OCI-LY7 (cell line): ENCODE measurements at regions not wholly inside any gene's neighbourhood (a gene's known extent, or its start where the extent isn't known, plus 50 kb on each side); places are given as distances from the start of the nearest gene placed in this dataset.
"Not testable (repeated sequence)": the region's sequence is repeated elsewhere in the genome, so short reads cannot be mapped to it uniquely, and the experiment has no call there.

Experiments
- BruUV-seq: library from RNA; stranded (reverse); fragments of 400-500 nt; replicated peaks from 2 replicates; lab custom pipeline; 2021; lab: Mats Ljungman, UMichigan
- CTCF ChIA-PET: fragments of 300-600 bp; sonication (Branson Sonifier 250); formaldehyde crosslinking; loops from one replicate; lab custom pipeline; 2022; ENCODE audit warnings: antibody characterized with exemption; ENCODE audit not compliant: unreplicated experiment; lab: Charles Lee
- POLR2A ChIA-PET: fragments of 300-600 bp; sonication (Branson Sonifier 250); formaldehyde crosslinking; loops from one replicate; lab custom pipeline; 2022; ENCODE audit warnings: antibody characterized with exemption; lab: Charles Lee
- DNase-seq: peaks from one replicate; pipeline ENCODE4 v3.0.0-alpha.2; 2015; ENCODE audit warnings: low spot score
- H2AFZ ChIP-seq: fragments of 200-600 bp; sonication (generic), shearing (Covaris generic); 2 replicates; pipeline ENCODE4 v1.6.1; 2014; ENCODE audit warnings: mild to moderate bottlenecking, antibody characterized with exemption, low read length, moderate library complexity
- H3K27ac ChIP-seq: fragments of 200-600 bp; sonication (generic); 2 replicates; pipeline ENCODE4 v1.5.1; 2014; ENCODE audit warnings: mixed run types, low read depth, mild to moderate bottlenecking, moderate library complexity, low read length, inconsistent platforms; ENCODE audit not compliant: poor library complexity, severe bottlenecking
- H3K36me3 ChIP-seq: fragments of 200-600 bp; sonication (generic); 2 replicates; pipeline ENCODE4 v1.6.1; 2014; ENCODE audit warnings: mild to moderate bottlenecking, antibody characterized with exemption, low read length, moderate library complexity, mixed read lengths; ENCODE audit not compliant: insufficient read depth
- H3K4me1 ChIP-seq: fragments of 200-600 bp; sonication (generic); 2 replicates; pipeline ENCODE4 v1.5.1; 2014; ENCODE audit warnings: mild to moderate bottlenecking, low read length; ENCODE audit not compliant: insufficient read depth, poor library complexity, severe bottlenecking
- H3K4me2 ChIP-seq: fragments of 200-600 bp; sonication (generic); 2 replicates; pipeline ENCODE4 v1.6.1; 2014; ENCODE audit warnings: mild to moderate bottlenecking, low read length
- H3K4me3 ChIP-seq: fragments of 200-600 bp; sonication (generic); 2 replicates; pipeline ENCODE4 v1.5.1; 2014; ENCODE audit warnings: mild to moderate bottlenecking, low read depth, low read length; ENCODE audit not compliant: poor library complexity, severe bottlenecking
- H3K79me2 ChIP-seq: fragments of 200-600 bp; sonication (generic); 2 replicates; pipeline ENCODE4 v1.6.1; 2016; ENCODE audit warnings: low read depth, mild to moderate bottlenecking, low read length, moderate library complexity, mixed read lengths; ENCODE audit not compliant: insufficient read depth
- H3K9me2 ChIP-seq: fragments of 200-600 bp; sonication (generic); 2 replicates; pipeline ENCODE4 v1.6.1; 2016; ENCODE audit warnings: mild to moderate bottlenecking, low read length, mixed read lengths; ENCODE audit not compliant: insufficient read depth
- H3K9me3 ChIP-seq: fragments of 200-600 bp; sonication (generic); 2 replicates; pipeline ENCODE4 v1.6.1; 2014; ENCODE audit warnings: mild to moderate bottlenecking, mixed run types, low read length, mixed read lengths
- H4K20me1 ChIP-seq: fragments of 200-600 bp; sonication (generic); 2 replicates; pipeline ENCODE4 v1.6.1; 2014; ENCODE audit warnings: mild to moderate bottlenecking, antibody characterized with exemption, low read length, moderate library complexity, mixed read lengths; ENCODE audit not compliant: insufficient read depth
- CTCF ChIP-seq: fragments of 200-600 bp; sonication (generic); conservative IDR thresholded peaks from 2 replicates; pipeline ENCODE4 v1.5.1; 2014; ENCODE audit warnings: mild to moderate bottlenecking, antibody characterized with exemption, low read length, moderate library complexity, mixed read lengths
- EZH2phosphoT487 ChIP-seq: fragments of 200-600 bp; sonication (generic); IDR thresholded peaks from 2 replicates; pipeline ENCODE4 v1.6.1; 2018; ENCODE audit warnings: low read depth, borderline replicate concordance, mild to moderate bottlenecking, mixed run types, antibody characterized with exemption, low read length, moderate library complexity, mixed read lengths
- intact Hi-C: fragments of 100-400 bp; cut with micrococcal nuclease; formaldehyde crosslinking; loops from one replicate; pipeline ENCODE4 v1.10.0; 2022; ENCODE audit not compliant: unreplicated experiment

GRCh38 chr10:11685787-11686218 is 56.4 kb upstream of the ECHDC3 start:
- Histone ChIP-seq H3K79me2 (peaks cover 5% of the 10 kb centered on the region; the same call in 1 of the 2 replicates), H3K9me2 (no peaks in the 10 kb centered on the region), H3K4me3 (peak overlapping the region; percentile 66), H3K36me3 (peaks cover 10% of the 10 kb centered on the region; the same call in 1 of the 2 replicates), H3K9me3 (no peaks in the 10 kb centered on the region), H4K20me1 (no peaks in the 10 kb centered on the region), H3K4me2 (peak overlapping the region; percentile 79), H3K4me1 (peaks cover 81% of the 10 kb centered on the region), H3K27ac (peak overlapping the region; percentile 100), H2AFZ (peak overlapping the region; percentile 2; the same call in 1 of the 2 replicates)
- peak; percentile 92 for DNase-seq
- CTCF ChIA-PET: no interaction called here
- POLR2A ChIA-PET: interaction anchor here (0.6 to 8.4 kb wide), 23 partner anchors 10 to 1978 kb away, joined by 3 to 109 read pairs (median 5); no protein-coding TSS in a partner anchor
- intact Hi-C loops: loop anchor here (1.0 to 10.0 kb wide), 5 partner anchors 13 to 359 kb away; partner anchors contain the start of gene UPF2
- TF ChIP-seq EZH2phosphoT487 (no peak), CTCF (no peak)
- no TSS peak for BruUV-seq

- H2AFZ ChIP-seq: peak overlapping the region; percentile 8; the same call in 1 of the 2 replicates
- TF ChIP-seq CTCF: no peak
- ChIA-PET CTCF (interaction anchor here (0.8 to 1.3 kb wide), 2 partner anchors 15 to 170 kb away, joined by 3 read pairs; no protein-coding TSS in a partner anchor), POLR2A (interaction anchor here (0.6 to 8.4 kb wide), 22 partner anchors 10 to 163 kb away, joined by 3 to 109 read pairs (median 4); no protein-coding TSS in a partner anchor)
- no peaks in the 10 kb centered on the region for H3K9me3 ChIP-seq
- H3K79me2 ChIP-seq: peaks cover 13% of the 10 kb centered on the region; the same call in 1 of the 2 replicates
- H3K4me1 ChIP-seq: peaks cover 89% of the 10 kb centered on the region
- no peaks in the 10 kb centered on the region for H4K20me1 ChIP-seq
- H3K4me3 ChIP-seq: peak overlapping the region; percentile 66
- peak; percentile 96 for DNase-seq
- peak overlapping the region; percentile 79 for H3K4me2 ChIP-seq
- intact Hi-C loops: loop anchor here (1.0 to 10.0 kb wide), 6 partner anchors 12 to 360 kb away; partner anchors contain the start of gene UPF2
- H3K27ac ChIP-seq: peak overlapping the region; percentile 100
- peaks cover 18% of the 10 kb centered on the region; the same call in 1 of the 2 replicates for H3K36me3 ChIP-seq
- H3K9me2 ChIP-seq: no peaks in the 10 kb centered on the region
- BruUV-seq: TSS peak; percentile 43
Measured at GRCh38 chr10:11684717-11685645, 57.2 kb upstream of the ECHDC3 start.

GRCh38 chr10:11684341-11684716 is 57.9 kb upstream of the ECHDC3 start:
- Histone ChIP-seq H3K4me3 (peak overlapping the region; percentile 66), H2AFZ (peak overlapping the region; percentile 8; the same call in 1 of the 2 replicates), H3K79me2 (peaks cover 19% of the 10 kb centered on the region; the same call in 1 of the 2 replicates), H3K27ac (peak overlapping the region; percentile 100), H3K4me2 (peak overlapping the region; percentile 79), H3K4me1 (peaks cover 96% of the 10 kb centered on the region), H3K36me3 (peaks cover 22% of the 10 kb centered on the region; the same call in 1 of the 2 replicates)
- TSS peak; percentile 85 for BruUV-seq
- ChIA-PET CTCF (interaction anchor here (0.8 to 1.3 kb wide), 2 partner anchors 15 to 169 kb away, joined by 3 read pairs; no protein-coding TSS in a partner anchor), POLR2A (interaction anchor here (0.6 to 8.4 kb wide), 12 partner anchors 12 to 156 kb away, joined by 3 to 109 read pairs (median 3); no protein-coding TSS in a partner anchor)
- H4K20me1 ChIP-seq, H3K9me3 ChIP-seq, H3K9me2 ChIP-seq: not testable (repeated sequence)
- intact Hi-C loops: loop anchor here (1.0 to 10.0 kb wide), 3 partner anchors 22 to 360 kb away; partner anchors contain the start of gene UPF2
- peak; percentile 67 for DNase-seq
